ENCODE measurements at regions not wholly inside any gene's neighbourhood (a gene's known extent, or its start where the extent isn't known, plus 50 kb on each side); places are given as distances from the start of the nearest gene placed in this dataset.
"Not testable (repeated sequence)": the region's sequence is repeated elsewhere in the genome, so short reads cannot be mapped to it uniquely, and the experiment has no call there.

DNA sequence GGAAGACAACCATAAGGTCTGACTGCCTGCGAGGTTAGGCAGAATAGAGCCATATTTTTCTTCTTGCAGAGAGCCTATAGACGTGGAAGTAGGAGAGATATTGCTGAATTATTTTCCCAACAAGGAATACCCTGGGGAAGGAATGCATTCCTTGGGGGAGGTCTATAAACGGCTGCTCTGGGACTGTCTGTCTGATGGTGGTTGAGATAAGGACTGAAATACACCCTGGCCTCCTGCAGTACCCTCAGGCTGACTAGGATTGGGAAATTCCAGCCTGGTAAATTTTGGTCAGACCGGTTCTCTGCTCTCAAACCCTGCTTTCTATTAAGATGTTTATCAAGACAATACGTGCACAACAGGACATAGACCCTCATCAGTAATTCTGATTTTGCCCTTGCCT is 617.5 kb upstream of the GRIN3A start:
- DNase-seq, result no peak

DNA sequence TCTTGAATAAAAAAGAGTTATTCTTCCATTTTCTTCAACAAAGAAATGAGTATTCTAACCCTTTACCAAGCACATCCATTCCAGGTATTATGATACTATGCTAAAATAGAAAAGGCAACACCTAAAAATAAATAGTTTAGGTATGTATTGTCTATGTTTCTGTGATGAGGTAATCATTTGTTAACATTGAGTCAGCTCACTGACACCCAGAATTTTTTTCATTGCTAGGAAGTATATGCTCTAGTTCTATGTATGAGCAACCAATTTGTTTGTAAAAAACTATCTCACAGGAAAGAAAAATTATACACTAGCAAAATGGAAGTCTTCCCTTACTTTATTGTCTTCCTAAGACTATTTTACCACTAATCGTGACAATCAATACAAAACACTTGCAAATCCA is 615.6 kb upstream of the GRIN3A start:
- DNase-seq, result no peak

DNA sequence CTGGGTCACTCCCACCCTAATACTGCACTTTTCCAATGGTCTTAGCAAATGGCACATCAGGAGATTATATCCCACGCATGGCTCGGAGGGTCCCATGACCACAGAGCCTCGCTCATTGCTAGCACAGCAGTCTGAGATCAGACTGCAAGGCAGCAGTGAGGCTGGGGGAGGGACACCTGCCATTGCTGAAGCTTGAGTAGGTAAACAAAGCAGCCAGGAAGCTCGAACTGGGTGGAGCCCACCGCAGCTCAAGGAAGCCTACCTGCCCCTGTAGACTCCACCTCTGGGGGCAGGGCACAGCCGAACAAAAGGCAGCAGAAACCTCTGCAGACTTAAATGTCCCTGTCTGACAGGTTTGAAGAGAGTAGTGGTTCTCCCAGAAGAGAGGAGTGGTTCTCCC is 599.0 kb upstream of the GRIN3A start:
- DNase-seq, result not testable (repeated sequence)

DNA sequence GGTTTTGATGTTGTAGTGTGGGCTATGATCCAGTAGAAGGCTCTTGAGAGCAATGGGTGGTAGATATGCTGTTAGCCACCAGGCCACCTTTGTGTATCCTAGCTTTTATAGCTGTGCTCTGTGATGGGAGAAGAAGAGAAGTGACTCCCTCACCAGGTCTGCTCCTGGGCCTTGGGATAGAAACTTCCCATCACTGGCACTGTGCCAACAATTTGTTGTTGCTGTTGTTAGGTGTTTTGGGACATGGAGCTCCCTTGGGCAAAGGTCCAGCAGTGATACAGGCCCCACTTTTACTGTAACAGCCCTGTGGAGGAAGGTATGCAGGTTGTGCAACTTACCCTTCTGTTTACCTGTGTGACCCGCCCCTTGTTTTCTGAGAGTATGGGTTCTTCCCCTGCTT is 570.9 kb upstream of the GRIN3A start:
- DNase-seq, result no peak

DNA sequence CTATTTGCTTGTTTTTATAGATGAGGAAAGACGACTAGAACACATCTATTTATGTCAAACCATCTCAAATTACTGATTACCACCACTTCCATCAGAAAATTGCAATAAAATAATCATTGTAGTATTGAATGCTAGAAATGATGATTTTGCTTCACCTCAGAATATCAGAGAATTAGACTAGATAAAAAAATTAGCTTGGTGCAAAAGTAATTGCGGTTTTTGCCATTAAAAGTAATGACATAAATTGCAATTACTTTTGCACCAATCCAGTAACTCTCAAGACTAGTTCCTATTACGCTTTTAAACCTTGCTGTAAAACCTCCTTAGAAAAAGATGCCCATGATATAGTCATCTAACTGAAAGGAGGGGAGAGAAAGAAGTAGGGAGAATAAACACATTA is 556.7 kb upstream of the GRIN3A start:
- DNase-seq, result no peak

DNA sequence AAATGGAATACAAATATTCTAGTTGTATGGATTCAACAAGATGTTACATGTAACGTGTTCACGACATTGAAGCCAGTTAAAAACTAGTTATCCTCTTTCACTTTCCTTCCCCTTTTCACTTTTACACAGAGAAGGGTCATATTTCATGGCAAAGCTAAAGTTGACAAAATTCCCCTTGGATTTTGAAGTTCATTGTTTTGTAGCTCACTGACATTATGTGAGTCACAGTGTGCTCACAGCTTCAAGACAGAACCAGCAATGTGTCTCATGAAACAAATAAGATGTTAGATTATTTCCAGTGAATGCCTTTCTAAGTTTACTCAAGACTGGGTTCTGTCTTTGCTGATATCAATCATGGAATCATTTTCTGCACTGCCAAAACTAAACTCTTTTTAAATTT is 535.5 kb upstream of the GRIN3A start:
- no peak for DNase-seq

DNA sequence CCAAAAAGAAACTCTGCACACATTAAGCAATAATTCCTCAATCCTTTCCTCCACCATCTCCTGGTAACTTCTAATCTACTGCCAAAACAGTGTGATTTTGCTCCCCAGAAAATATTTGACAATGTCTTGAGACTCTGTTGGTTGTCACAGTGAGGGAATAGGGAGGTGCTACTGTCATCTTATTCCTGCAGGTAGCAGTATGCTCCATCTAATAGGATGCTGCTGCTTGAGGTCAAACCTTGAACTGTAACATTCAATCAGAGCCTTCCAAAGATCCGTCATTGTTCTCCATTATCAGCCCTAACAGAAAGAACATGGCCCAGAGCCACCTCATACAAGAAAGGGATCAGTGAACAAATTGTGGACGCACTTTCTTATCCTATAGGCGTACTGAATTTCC is 514.7 kb upstream of the GRIN3A start:
- DNase-seq, result no peak

DNA sequence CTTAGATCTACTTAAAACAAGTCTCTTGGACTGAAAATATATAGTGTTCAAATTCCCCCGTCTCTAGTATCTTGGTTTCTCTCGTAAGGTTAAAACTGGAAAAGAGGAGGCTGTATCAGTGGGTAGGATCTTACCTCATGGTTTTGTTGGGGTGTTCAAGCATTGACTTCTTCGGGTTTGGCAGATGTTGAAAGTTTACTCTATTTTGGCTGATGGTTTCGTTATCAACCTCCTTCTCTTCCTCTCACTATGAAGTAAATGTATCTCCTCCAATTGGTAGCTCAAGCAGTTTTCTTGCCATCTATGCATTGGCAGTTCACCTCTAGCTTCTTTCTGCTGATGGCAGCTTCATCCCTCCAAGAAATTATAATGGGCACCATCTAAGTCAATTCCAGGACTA is 506.5 kb upstream of the GRIN3A start:
- no peak for DNase-seq

DNA sequence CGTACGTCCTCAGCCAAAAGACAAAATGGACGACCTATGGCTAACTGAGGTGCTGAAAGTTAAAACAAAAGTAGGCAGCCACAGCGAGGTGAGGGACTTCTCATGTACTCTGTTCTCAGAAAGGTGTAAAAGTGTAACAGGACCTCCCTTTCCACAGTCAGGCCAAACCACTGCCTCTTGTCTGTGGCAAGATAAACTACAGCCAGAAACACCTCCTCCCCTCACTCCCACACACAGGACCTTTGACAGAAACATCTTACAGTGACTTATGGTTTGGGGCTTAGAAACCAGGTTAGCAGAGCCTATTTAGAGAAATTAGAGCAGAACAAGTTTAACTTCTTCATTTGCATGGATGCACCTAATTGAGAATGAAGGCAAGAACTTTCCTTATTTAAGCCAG is 499.1 kb upstream of the GRIN3A start:
- DNase-seq, result no peak

DNA sequence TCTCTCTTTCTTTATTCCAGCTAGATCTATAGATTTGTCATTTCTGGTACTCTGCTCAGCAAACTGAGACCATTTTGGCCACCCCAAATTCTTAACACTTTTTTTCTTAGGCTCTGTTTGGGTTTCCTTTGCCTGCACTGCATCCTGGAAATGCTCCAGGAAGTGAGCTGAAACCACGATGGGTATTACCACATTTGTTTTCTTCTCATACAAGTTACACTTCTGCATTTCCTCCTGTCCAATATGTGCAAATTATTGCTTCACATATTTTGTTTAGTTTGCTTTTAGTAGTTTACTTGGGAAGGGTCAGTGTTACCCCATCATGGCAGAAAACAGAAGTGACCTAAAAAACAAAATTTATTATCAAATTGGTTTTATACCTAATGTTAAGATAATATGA is 498.6 kb upstream of the GRIN3A start:
- no peak for DNase-seq

DNA sequence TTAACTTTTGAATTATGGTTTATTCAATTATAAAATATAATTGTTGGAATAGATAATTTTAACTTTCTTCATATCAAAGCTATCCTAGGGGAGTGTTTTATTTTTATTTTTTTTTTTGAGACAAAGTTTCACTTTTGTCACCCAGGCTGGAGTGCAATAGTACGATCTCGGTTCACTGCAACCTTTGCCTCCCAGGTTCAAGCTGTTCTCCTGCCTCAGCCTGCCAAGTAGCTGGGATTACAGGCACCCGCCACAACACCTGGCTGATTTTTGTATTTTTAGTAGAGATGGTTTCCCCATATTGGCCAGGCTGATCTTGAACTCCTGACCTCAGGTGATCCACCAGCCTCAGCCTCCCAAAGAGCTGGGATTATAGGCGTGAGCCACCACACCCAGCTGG is 489.0 kb upstream of the GRIN3A start:
- DNase-seq, result not testable (repeated sequence)

DNA sequence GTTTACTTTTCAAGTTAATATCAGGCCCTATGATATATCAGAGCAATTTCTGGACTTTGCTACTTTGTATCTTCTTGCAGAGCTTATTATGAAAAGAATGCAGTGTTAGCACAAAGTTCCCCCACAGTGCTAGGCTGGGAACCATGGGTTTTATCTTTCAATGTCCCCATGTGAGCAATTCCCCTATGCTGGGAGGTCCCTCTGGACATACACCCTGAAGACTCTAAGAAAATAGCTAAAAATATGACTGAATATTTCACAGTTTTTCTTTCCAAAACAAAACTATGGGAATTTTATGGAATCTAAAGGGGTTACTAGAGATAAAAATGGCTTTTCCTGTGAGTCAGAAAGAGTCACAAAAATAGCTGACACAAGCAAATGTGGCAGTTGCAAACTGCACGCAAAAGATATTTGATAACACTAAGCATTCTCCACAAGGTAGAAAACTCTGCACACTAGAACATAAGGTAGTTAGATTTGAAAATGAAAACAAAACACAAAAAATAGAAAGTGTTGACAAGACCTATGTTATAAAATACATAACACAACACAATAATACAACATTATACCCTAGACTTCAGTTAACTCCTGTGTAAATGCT is 487.5 kb upstream of the GRIN3A start:
- DNase-seq, result no peak

DNA sequence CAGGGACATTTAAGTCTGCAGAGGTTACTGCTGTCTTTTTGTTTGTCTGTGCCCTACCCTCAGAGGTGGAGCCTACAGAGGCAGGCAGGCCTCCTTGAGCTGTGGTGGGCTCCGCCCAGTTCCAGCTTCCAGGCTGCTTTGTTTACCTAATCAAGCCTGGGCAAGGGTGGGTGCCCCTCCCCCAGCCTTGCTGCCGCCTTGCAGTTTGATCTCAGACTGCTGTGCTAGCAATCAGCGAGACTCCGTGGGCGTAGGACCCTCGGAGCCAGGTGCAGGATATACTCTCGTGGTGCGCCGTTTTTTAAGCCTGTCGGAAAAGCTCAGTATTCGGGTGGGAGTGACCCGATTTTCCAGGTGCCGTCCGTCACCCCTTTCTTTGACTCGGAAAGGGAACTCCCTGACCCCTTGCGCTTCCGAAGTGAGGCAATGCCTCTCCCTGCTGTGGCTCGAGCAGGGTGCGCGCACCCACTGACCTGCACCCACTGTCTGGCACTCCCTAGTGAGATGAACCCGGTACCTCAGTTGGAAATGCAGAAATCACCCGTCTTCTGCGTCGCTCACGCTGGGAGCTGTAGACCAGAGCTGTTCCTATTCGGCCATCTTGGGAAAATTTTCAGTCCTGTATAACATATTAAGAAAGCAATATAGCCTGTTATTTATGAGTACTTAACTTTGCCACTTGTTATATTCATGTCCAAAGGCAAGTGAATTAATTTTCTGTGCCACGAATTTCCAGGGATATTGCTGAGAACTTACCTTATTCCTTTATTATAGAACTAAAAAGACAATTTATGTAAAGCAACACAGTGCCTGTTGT is 485.1 kb upstream of the GRIN3A start:
- DNase-seq, result not testable (repeated sequence)

DNA sequence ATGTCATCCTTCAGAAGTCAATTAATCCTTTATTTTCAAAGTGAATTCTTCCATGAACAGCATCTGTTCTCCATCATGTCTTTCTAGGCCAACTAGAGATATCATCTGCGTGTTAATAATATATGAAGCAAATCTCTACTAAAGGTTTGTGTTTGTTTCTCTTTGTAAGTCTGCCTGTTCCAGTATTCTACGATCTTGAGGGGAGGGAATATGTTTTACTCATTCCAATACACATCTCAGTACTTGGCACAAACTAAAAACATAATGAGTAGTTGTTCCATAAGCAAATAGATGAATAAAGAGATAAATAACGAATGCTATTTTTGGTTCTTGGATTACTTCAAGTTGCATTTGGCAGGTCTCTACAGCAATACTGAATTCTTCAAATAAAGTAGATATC is 470.7 kb upstream of the GRIN3A start:
- DNase-seq, result no peak

DNA sequence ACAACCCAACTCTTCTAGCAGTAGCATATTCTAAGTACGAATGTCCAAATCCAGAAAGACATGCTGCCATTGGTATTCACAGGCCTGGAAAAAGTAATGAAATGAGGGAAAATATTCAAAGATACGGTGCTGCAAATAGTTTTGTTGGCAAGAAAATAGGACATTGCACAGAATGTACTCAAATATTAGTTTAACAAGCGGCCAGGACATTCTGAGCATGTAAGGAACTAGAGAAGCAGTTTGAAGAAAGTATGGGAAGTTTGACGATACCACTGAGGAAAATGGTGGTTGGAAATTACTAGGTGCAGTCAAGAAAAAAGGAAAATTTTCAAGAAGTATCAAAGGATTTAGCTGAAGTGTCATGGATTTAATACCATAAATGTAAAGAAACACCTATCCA is 468.0 kb upstream of the GRIN3A start:
- no peak for DNase-seq

DNA sequence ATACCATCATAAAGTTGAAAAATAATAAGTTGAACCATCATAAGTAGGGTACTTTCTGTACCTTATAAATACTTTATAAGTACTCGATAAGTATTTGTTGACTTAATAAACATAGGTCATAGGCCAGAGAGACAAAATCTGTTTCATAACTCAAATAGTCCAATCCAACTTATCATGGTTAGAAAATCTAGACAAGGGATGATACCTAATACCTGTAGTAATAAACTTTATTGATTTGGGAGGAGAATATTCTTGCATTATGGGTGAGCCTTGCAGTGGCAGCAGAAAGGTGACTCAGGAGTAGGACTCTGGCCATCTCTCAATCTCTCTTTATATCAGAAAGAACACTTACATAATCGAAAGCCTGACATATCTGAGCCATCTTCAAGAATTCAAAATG is 466.8 kb upstream of the GRIN3A start:
- no peak for DNase-seq

DNA sequence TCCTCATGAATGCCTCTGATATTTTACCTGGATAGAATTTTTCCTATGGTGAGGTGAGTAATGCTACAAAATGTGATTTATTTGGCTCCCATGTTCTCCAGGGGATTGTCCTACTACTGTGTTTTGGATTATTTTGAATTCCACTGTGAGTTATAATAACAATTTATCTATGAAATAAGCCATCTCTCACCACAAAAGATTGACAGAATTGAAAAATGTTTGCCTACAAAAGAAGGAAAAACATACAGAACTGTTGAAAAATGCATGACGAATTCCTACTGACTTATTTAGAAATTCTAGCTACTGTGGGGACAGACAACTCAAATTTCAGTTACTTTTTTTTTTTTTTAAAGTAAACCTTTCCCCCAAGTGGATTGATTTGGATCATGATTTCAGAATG is 463.7 kb upstream of the GRIN3A start:
- no peak for DNase-seq

DNA sequence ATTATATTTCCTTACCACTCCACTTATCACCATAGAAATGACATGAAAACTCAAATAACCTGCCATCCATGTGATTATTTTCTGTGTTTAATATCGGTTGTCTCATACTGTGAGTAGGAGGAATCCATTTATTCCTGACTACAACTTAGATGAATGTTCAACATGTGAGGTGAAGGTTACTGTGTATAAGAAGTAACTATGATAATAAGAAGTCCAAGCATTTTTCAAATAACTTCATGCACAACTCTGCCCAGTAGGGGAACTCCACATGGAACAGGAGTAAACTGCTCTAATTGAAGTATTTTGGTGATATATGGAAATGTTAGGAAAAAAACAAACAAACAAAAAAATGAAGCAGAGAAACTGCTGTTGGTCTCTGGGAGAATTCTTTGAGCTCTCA is 447.5 kb upstream of the GRIN3A start:
- no peak for DNase-seq

DNA sequence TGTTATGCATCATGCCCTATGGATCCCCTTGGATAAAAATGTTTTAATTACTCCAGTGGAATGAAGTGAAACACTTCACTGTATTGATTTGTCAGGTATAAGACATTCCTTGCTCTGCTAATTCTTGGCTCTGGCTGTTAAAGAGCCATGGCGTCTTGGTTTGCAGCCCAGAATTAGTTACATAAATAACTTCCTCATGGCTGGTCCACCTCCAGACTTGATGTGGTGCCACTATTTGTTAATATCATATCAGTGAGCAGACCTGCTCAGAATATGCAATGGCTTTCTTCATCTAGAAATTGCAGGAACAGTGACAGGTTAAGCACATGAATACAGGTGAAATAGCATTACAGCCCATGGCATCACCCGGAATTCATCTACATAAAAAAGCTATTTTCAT is 446.9 kb upstream of the GRIN3A start:
- no peak for DNase-seq

DNA sequence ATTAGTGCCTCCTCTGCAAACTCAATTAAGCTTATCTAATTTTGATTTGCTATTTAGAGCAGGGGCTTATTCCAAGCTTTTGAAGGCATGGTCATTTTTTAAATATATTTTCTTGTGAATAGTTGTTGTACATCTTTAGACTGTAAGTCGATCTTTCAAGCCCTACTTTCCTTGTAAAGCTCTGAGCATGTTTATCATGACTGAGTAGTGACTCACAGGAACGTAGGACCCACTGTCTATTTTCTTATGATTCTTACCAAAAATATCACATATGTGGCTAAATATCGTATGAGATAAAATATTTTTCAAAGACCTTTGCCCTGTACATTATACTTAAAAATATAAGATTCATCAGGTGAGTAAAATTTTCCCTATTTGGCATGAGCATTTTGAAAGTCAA is 440.4 kb upstream of the GRIN3A start:
- DNase-seq, result no peak

DNA sequence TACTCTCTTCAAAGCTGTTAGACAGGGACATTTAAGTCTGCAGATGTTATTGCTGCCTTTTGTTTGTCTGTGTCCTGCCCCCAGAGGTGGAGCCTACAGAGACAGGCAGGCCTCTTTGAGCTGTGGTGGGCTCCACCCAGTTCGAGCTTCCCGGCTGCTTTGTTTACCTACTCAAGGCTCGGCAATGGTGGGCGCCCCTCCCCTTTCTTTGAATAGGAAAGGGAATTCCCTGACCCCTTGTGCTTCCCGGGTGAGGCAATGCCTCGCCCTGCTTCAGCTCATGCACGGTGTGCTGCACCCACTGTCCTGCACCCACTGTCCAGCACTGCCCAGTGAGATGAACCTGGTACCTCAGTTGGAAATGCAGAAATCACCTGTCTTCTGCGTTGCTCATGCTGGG is 435.8 kb upstream of the GRIN3A start:
- DNase-seq, result not testable (repeated sequence)

DNA sequence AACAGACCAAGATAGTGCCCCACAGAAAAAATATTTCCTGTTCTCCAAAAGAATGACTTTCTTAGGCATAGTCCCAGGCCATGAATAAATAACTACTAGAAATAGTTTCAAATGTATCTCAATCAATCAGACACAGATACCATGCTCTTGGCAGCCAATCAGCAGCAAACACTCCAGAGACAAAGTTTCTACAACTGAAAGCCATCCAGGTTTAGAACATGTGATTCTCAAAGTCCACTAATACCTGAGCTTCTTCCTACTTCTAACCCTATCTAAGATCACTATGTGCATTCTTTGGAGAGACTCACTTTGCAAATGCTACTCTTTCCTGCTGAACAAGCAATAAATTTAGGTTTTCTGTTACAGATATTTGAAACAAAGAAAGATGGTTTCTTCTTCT is 425.8 kb upstream of the GRIN3A start:
- DNase-seq, result no peak

DNA sequence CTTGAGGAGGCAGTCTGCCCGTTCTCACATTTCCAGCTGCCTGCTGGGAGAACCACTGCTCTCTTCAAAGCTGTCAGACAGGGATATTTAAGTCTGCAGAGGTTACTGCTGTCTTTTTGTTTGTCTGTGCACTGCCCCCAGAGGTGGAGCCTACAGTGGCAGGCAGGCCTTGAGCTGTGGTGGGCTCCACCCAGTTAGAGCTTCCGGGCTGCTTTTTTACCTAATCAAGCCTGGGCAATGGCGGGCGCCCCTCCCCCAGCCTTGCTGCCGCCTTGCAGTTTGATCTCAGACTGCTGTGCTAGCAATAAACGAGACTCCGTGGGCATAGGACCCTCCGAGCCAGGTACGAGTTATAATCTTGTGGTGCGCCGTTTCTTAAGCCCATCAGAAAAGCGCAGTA is 414.6 kb upstream of the GRIN3A start:
- not testable (repeated sequence) for DNase-seq

DNA sequence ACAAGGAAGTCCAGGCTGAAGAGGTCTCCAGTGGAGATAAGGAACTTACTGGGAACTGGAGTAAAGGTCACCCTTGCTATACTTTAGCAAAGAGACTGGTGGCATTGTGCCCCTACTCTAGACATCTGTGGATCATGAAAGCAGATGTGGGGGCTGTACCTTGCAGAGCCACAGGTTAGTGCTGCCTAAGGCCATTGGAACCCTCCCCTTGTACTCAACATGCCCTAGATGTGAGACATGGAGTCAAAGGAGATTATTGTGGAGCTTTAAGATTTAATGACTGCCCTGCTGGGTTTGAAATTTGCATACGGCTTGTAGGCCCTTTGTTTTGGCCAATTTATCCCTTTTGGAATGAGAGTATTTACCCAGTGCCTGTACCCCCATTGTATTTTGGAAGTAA is 397.3 kb upstream of the GRIN3A start:
- no peak for DNase-seq

DNA sequence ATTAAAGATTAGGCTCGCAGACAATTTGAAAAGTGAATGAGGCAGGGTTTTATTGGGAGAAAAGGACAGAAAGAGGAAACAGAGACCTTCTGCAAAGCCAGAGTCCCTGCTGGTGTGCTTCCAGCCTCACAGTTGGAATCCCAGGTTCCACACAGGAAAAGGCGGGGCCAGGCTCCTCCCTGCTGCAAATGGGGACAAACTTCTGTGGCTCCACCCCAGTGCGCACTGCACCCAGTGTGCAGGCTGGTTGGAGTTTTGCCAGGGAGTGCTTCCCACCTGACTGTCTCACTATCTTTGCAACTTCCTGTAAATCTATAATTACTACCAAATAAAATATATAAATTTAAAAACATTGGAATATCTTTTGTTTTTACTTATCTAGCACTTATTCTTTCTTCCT is 386.0 kb upstream of the GRIN3A start:
- DNase-seq, result no peak
